GM19023 (cell line): ENCODE measurements at regions not wholly inside any gene's neighbourhood (a gene's known extent, or its start where the extent isn't known, plus 50 kb on each side); places are given as distances from the start of the nearest gene placed in this dataset.

Source experiments
- ATAC-seq: cut with Tn5 transposase; IDR thresholded peaks from one replicate; pipeline ENCODE4 v1.9.1; 2021; ENCODE audit warnings: mild to moderate bottlenecking, moderate library complexity; ENCODE audit not compliant: unreplicated experiment

GRCh38 chr3:117954131-117954530 lies 1080.5 kb downstream of the IGSF11 start:
- ATAC-seq = no peak

- no peak for ATAC-seq
Measured at GRCh38 chr3:117955196-117955595, 1079.5 kb downstream of the IGSF11 start.

- no peak for ATAC-seq
Measured at GRCh38 chr3:117958027-117958426, 1076.6 kb downstream of the IGSF11 start.

GRCh38 chr3:117962750-117963149 lies 1071.9 kb downstream of the IGSF11 start:
- ATAC-seq = no peak

- no peak for ATAC-seq
Measured at GRCh38 chr3:117963858-117964257, 1070.8 kb downstream of the IGSF11 start.

GRCh38 chr3:117964814-117965213 lies 1069.8 kb downstream of the IGSF11 start:
- ATAC-seq = no peak

- ATAC-seq = no peak
Measured at GRCh38 chr3:117977504-117978228, 1057.0 kb downstream of the IGSF11 start.

GRCh38 chr3:117979466-117979865 lies 1055.2 kb downstream of the IGSF11 start:
- no peak for ATAC-seq

GRCh38 chr3:117987256-117987655 lies 1047.4 kb downstream of the IGSF11 start:
- no peak for ATAC-seq

- ATAC-seq = no peak
Measured at GRCh38 chr3:117989982-117990381, 1044.7 kb downstream of the IGSF11 start.

GRCh38 chr3:117990627-117991026 lies 1044.0 kb downstream of the IGSF11 start:
- ATAC-seq = no peak

GRCh38 chr3:117995842-117996437 lies 1038.7 kb downstream of the IGSF11 start:
- ATAC-seq = no peak

GRCh38 chr3:117997201-117998049 lies 1037.2 kb downstream of the IGSF11 start:
- peak; percentile 100 for ATAC-seq

GRCh38 chr3:117998071-117998470 lies 1036.6 kb downstream of the IGSF11 start:
- ATAC-seq = no peak

- no peak for ATAC-seq
Measured at GRCh38 chr3:118000219-118000618, 1034.4 kb downstream of the IGSF11 start.

GRCh38 chr3:118001380-118001779 lies 1033.3 kb downstream of the IGSF11 start:
- no peak for ATAC-seq

- ATAC-seq = no peak
Measured at GRCh38 chr3:118011910-118012309, 1022.7 kb downstream of the IGSF11 start.

- ATAC-seq = no peak
Measured at GRCh38 chr3:118029049-118029448, 1005.6 kb downstream of the IGSF11 start.

- no peak for ATAC-seq
Measured at GRCh38 chr3:118036215-118036614, 998.4 kb downstream of the IGSF11 start.

GRCh38 chr3:118055381-118055780 lies 979.3 kb downstream of the IGSF11 start:
- ATAC-seq = no peak

GRCh38 chr3:118057086-118057485 lies 977.6 kb downstream of the IGSF11 start:
- ATAC-seq = no peak

GRCh38 chr3:118059096-118059495 lies 975.5 kb downstream of the IGSF11 start:
- ATAC-seq = no peak
